Heart left ventricle (tissue), 16 donors: ENCODE measurements at regions not wholly inside any gene's neighbourhood (a gene's known extent, or its start where the extent isn't known, plus 50 kb on each side); places are given as distances from the start of the nearest gene placed in this dataset.

Experiments
- ATAC-seq, 4 donors: fragments of 200-7000 bp; cut with Tn5 transposase; one replicate each; pipeline ENCODE4 v1.9.1; 2020 to 2022; ENCODE audit warnings: moderate library complexity in 4 of 4, mild to moderate bottlenecking in 3 of 4, moderate number of reproducible peaks in 1 of 4
- DNase-seq, 5 donors: peaks; one replicate each; pipeline ENCODE4 v3.0.0-alpha.2; 2020
- H3K27ac ChIP-seq, 12 donors: fragments of 200-600 bp; sonication (generic) in 4 of 12; one replicate each; pipeline versions ENCODE4 v1.5.0 to v1.8.0; 2016 to 2022; ENCODE audit warnings: mild to moderate bottlenecking in 2 of 12
- H3K27me3 ChIP-seq, 9 donors: fragments of 200-600 bp; sonication (generic) in 2 of 9; one replicate each; pipeline versions ENCODE4 v1.5.1 to v1.8.0; 2016 to 2022; ENCODE audit warnings: mild to moderate bottlenecking in 3 of 9
- H3K36me3 ChIP-seq, 9 donors: fragments of 200-600 bp; sonication (generic) in 2 of 9; one replicate each; pipeline versions ENCODE4 v1.5.0 to v1.8.0; 2018 to 2022; ENCODE audit warnings: mild to moderate bottlenecking in 2 of 9
- H3K4me1 ChIP-seq, 12 donors: fragments of 200-600 bp; sonication (generic) in 4 of 12; one replicate each; pipeline versions ENCODE4 v1.5.0 to v1.8.0; 2016 to 2022; ENCODE audit warnings: mild to moderate bottlenecking in 3 of 12
- H3K4me3 ChIP-seq, 12 donors: fragments of 200-600 bp; sonication (generic) in 4 of 12; one replicate each; pipeline versions ENCODE4 v1.5.0 to v1.8.0; 2017 to 2022; ENCODE audit warnings: mild to moderate bottlenecking in 9 of 12, moderate library complexity in 4 of 12
- H3K9me3 ChIP-seq, 12 donors: fragments of 200-600 bp; sonication (generic) in 4 of 12; one replicate each; pipeline versions ENCODE4 v1.5.0 to v1.8.0; 2016 to 2022; ENCODE audit warnings: mild to moderate bottlenecking in 1 of 12
- POLR2A ChIP-seq, 2 donors: fragments of 450-650 bp; IDR thresholded peaks; one replicate each; pipeline ENCODE4 v1.6.1; 2017; ENCODE audit warnings: antibody characterized with exemption in 2 of 2, mild to moderate bottlenecking in 2 of 2, moderate library complexity in 2 of 2
- WGBS, 4 donors: extraction: QIAGEN DNeasy Blood & Tissue Kit in 2 of 4; methylation state at CpG; one replicate each; pipeline versions ENCODE4 v1.1.5 to v1.1.7; 2013 to 2018; 5-methylcytosine and 5-hydroxymethylcytosine counted together
- intact Hi-C, 10 donors: fragments of 100-400 bp; cut with DNase I; formaldehyde crosslinking; loops; one replicate each; pipeline versions ENCODE4 v1.11.1 to v1.14.2; 2022
- microRNA counts, 2 donors: library from miRNA; unstranded; fragments of <30 nt; microRNA quantifications; one replicate each; lab custom pipeline; 2016
- microRNA-seq, 4 donors: library from miRNA; unstranded; fragments of <30 nt; microRNA quantifications; one replicate each; pipeline versions ENCODE4 to v1.2.0, GENCODE V29; 2017 to 2020
- TF ChIP-seq, protein P1 (sequence below), 12 donors: fragments of 200-600 bp; sonication (generic) in 4 of 12; IDR thresholded peaks; one replicate each; pipeline versions ENCODE4 v1.5.0 to v1.8.0; 2018 to 2022; ENCODE audit warnings: antibody characterized with exemption in 12 of 12, mild to moderate bottlenecking in 5 of 12
- donor health status: ischemic (EF 13 %, LVEDD 7.1; RV severe dilation, severe dysfunction).
- donor health status: healthy with polysubstance abuse.
- donor health status: DM: no; HTN: yes; CAD: no.
- donor health status: DM: no; HTN: no; CAD: no.
- donor health status: ischemic (EF 25% LVEDD 6.9; RV normal size, moderate dysfunction).
- donor health status: ischemic (EF 25% LVEDD 5.7; RV mildly dilated, moderate dysfunction).
- donor health status: healthy.
- donor health status: DM: yes; HTN: yes; CAD: no.
- donor health status: ischemic (EF 35%, LVEDD 5.7; RV mildly dilated, moderate dysfunction).
- donor health status: nonischemic (EF 11% LVEDD 7.7; RV severe dilation, severe dysfunction).
- donor health status: DM: yes; HTN: yes; CAD: no.
- donor health status: PGD.
- donor health status: ischemic (EF 29% LVEDD 5.4; RV normal size, mild dysfunction).
- donor health status: nonischemic (EF 23%, LVEDD 6.1; RV moderate dilation, normal function).

DNA sequence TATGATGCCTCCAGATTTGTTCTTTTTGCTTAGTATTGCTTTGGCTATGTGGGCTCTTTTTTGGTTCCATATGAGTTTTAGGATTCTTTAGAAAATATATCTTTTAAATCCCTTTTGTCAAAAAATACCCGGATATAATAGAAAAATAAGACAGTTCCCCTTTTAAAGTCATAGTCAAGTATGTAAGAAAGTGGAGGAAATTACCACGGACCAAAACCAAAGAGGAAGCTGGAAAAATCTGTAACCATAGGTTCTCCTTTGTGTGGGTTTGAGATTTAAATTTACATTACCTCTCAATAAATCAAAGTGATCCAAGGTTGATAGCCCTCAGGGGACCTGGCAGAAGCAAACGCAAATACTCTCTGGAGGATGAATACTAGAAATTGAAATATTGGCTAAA is 58.3 kb upstream of the PACRGL start:
- H3K36me3 ChIP-seq = no peaks in the 10 kb centered on the region
- no peak for DNase-seq
- H3K27me3 ChIP-seq = no peaks in the 10 kb centered on the region
- ATAC-seq = no peak
- peaks cover 0 to 8% (median 0%) of the 10 kb centered on the region in 12 donors for H3K9me3 ChIP-seq
- peak overlapping the region in 1 of 12 donors; percentile 54 for H3K27ac ChIP-seq
- WGBS, 4 donors = 76 to 83% (median 80%) methylated on average over 3 of the region's 3 CpGs
- intact Hi-C loops = no loop called here
- TF ChIP-seq, protein P1, sequence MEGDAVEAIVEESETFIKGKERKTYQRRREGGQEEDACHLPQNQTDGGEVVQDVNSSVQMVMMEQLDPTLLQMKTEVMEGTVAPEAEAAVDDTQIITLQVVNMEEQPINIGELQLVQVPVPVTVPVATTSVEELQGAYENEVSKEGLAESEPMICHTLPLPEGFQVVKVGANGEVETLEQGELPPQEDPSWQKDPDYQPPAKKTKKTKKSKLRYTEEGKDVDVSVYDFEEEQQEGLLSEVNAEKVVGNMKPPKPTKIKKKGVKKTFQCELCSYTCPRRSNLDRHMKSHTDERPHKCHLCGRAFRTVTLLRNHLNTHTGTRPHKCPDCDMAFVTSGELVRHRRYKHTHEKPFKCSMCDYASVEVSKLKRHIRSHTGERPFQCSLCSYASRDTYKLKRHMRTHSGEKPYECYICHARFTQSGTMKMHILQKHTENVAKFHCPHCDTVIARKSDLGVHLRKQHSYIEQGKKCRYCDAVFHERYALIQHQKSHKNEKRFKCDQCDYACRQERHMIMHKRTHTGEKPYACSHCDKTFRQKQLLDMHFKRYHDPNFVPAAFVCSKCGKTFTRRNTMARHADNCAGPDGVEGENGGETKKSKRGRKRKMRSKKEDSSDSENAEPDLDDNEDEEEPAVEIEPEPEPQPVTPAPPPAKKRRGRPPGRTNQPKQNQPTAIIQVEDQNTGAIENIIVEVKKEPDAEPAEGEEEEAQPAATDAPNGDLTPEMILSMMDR (IDR thresholded peaks at IDR 0.05) = no peak
- no peak for TF ChIP-seq POLR2A (IDR thresholded peaks at IDR 0.05)
- H3K4me3 ChIP-seq = no peak overlapping the region
- no peaks in the 10 kb centered on the region for H3K4me1 ChIP-seq

DNA sequence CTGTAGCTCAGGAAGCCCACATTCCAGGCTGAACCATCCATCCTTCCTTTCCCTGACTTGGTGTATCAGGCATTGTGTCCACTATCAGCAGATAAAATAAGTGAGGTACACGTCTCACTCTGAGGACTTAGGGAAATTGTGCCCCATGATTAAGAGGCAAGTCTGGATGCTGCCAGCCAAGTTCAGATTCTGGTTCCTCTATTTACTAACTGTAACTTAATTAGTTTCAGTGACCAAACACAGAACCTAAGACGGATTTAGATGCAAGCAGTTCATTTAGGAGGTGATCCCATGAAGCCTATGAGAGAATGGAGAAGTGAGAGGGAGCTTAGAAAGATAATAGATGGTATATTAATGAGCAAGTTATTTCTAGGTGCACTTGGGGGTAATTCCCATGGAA is 56.6 kb upstream of the PACRGL start:
- no peaks in the 10 kb centered on the region for H3K4me1 ChIP-seq
- no peak for ATAC-seq
- H3K9me3 ChIP-seq = peaks cover 0 to 8% (median 0%) of the 10 kb centered on the region in 12 donors
- no peak overlapping the region for H3K4me3 ChIP-seq
- intact Hi-C loops = no loop called here
- H3K36me3 ChIP-seq = no peaks in the 10 kb centered on the region
- no peak for TF ChIP-seq POLR2A (IDR thresholded peaks at IDR 0.05)
- TF ChIP-seq, protein P1 (IDR thresholded peaks at IDR 0.05) = no peak
- no peak overlapping the region for H3K27ac ChIP-seq
- DNase-seq = no peak
- H3K27me3 ChIP-seq = no peaks in the 10 kb centered on the region
- WGBS, 4 donors = 36 to 58% (median 43%) methylated on average over 2 of the region's 2 CpGs

DNA sequence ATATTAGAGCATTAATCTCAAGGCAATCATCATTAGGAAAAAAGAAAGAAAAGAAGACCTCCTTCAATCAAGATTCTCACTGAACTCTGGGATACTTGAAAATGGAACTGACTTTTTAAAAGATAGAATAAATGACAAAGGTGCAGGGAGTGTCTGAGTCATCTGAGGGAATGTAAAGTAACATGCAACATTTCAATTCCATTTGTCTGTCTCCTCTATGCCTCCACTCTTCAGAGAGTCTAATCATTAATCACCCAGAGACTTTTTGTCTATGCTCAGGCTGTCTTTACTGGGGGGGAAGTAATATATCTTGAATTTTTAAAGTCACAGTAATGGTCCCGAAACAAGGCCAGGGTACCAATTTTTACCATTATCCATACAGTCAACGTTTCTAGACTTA is 55.0 kb upstream of the PACRGL start:
- Histone ChIP-seq H3K36me3 (no peaks in the 10 kb centered on the region), H3K9me3 (peaks cover 0 to 8% (median 0%) of the 10 kb centered on the region in 12 donors), H3K27me3 (no peaks in the 10 kb centered on the region), H3K4me1 (no peaks in the 10 kb centered on the region), H3K27ac (no peak overlapping the region), H3K4me3 (no peak overlapping the region)
- TF ChIP-seq, protein P1 (IDR thresholded peaks at IDR 0.05) = no peak
- TF ChIP-seq POLR2A (IDR thresholded peaks at IDR 0.05) = no peak
- ATAC-seq (no peak), DNase-seq (no peak)
- intact Hi-C loops = no loop called here
- WGBS, 4 donors = 62 to 72% (median 67%) methylated on average over 2 of the region's 2 CpGs

DNA sequence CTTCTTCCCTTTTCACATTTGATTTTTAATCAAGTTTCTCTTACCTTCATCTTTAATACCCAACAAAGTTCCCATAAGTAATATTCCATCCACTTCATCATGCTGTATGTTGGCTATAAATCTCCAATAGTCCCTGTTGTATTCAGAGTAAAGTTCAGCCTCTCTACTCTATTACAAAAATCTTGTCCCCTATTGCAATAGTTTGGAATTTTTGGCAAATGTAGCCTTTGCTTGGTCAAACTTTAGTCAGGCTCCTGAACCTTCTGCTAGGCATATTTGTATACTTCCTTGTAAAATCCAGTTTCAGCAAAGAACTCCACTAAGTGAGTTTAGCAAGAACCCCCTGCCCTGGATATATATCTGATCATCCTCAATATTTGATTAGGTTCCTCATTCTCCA is 54.0 kb upstream of the PACRGL start:
- H3K36me3 ChIP-seq = no peaks in the 10 kb centered on the region
- no peaks in the 10 kb centered on the region for H3K27me3 ChIP-seq
- no peaks in the 10 kb centered on the region for H3K4me1 ChIP-seq
- H3K27ac ChIP-seq = no peak overlapping the region
- peaks cover 0 to 10% (median 0%) of the 10 kb centered on the region in 12 donors for H3K9me3 ChIP-seq
- TF ChIP-seq, protein P1 (IDR thresholded peaks at IDR 0.05) = no peak
- no peak for TF ChIP-seq POLR2A (IDR thresholded peaks at IDR 0.05)
- DNase-seq (no peak), ATAC-seq (no peak)
- H3K4me3 ChIP-seq = no peak overlapping the region
- intact Hi-C loops = no loop called here

MicroRNA genes in the stretch of these regions (microRNA counts, 767-probe panel; counts per million panel counts)
- microRNA hsa-miR-218-5p (lab: Ali Mortazavi, UCI) = 3,095 to 3,364 counts per million in 2 donors

Small RNA genes lying in the stretch of these regions (microRNA-seq; reads per million reads assigned to microRNA genes)
- gene MIR218-1 = 11.6 to 20.6 (median 17.7) reads per million in 4 donors
